Stimulated activated naive CD8-positive, alpha-beta T cell treated with anti-CD3 and anti-CD28 coated beads, Interleukin-15, amount 100 ng/mL, for 72 hours (primary cell): ENCODE measurements at regions not wholly inside any gene's neighbourhood (a gene's known extent, or its start where the extent isn't known, plus 50 kb on each side); places are given as distances from the start of the nearest gene placed in this dataset.

ENCODE experiments used
- ATAC-seq: fragments of 150-1000 bp; cut with Tn5 transposase; 2 replicates; pipeline ENCODE4 v1.10.0; 2021; ENCODE audit warnings: mild to moderate bottlenecking, moderate library complexity
- DNase-seq, 2 donors: peaks; one replicate each; pipeline ENCODE4 v3.0.0; 2021 to 2022
- H3K27ac Mint-ChIP-seq, 2 donors: one replicate each; pipeline ENCODE4 v1.8.0; 2022; ENCODE audit warnings: mild to moderate bottlenecking in 2 of 2, mixed read lengths in 2 of 2, moderate library complexity in 2 of 2
- H3K27me3 Mint-ChIP-seq: one replicate; pipeline ENCODE4 v1.8.0; 2022; ENCODE audit warnings: mixed read lengths
- H3K4me1 Mint-ChIP-seq: one replicate; pipeline ENCODE4 v1.8.0; 2022; ENCODE audit warnings: mild to moderate bottlenecking, mixed read lengths
- H3K4me3 Mint-ChIP-seq, 2 donors: one replicate each; pipeline ENCODE4 v1.8.0; 2022; ENCODE audit warnings: mild to moderate bottlenecking in 2 of 2, mixed read lengths in 2 of 2, moderate library complexity in 1 of 2
- H3K9me3 Mint-ChIP-seq, 2 donors: one replicate each; pipeline ENCODE4 v1.8.0; 2022; ENCODE audit warnings: mixed read lengths in 2 of 2

GRCh38 chr13:63944911-63945310, 2529.3 kb upstream of the PCDH20 start:
- no peak for ATAC-seq
- Mint-ChIP-seq H3K9me3 (no peaks in the 10 kb centered on the region), H3K4me3 (no peak overlapping the region), H3K4me1 (no peaks in the 10 kb centered on the region), H3K27ac (no peak overlapping the region), H3K27me3 (no peaks in the 10 kb centered on the region)
- DNase-seq = no peak

GRCh38 chr13:63942372-63942771, 2526.7 kb upstream of the PCDH20 start:
- no peaks in the 10 kb centered on the region for H3K27me3 Mint-ChIP-seq
- H3K9me3 Mint-ChIP-seq = peaks cover under 1 to 4% of the 10 kb centered on the region in 2 donors
- ATAC-seq = no peak
- H3K4me3 Mint-ChIP-seq = no peak overlapping the region
- no peak for DNase-seq
- no peak overlapping the region for H3K27ac Mint-ChIP-seq
- no peaks in the 10 kb centered on the region for H3K4me1 Mint-ChIP-seq

- no peak for DNase-seq
- Mint-ChIP-seq H3K4me3 (no peak overlapping the region), H3K9me3 (peaks cover 14 to 17% of the 10 kb centered on the region in 2 donors), H3K27ac (no peak overlapping the region), H3K27me3 (no peaks in the 10 kb centered on the region), H3K4me1 (no peaks in the 10 kb centered on the region)
- no peak for ATAC-seq
These were observed 2523.2 kb upstream of the PCDH20 start for GRCh38 chr13:63938851-63939250.

GRCh38 chr13:63910511-63910910, 2494.9 kb upstream of the PCDH20 start:
- Mint-ChIP-seq H3K4me1 (no peaks in the 10 kb centered on the region), H3K4me3 (no peak overlapping the region), H3K27ac (no peak overlapping the region), H3K9me3 (peaks cover 0 to 17% of the 10 kb centered on the region in 2 donors), H3K27me3 (no peaks in the 10 kb centered on the region)
- DNase-seq (no peak), ATAC-seq (no peak)

- Mint-ChIP-seq H3K9me3 (peaks cover 0 to 15% of the 10 kb centered on the region in 2 donors), H3K4me3 (no peak overlapping the region)
These were observed 2494.2 kb upstream of the PCDH20 start for GRCh38 chr13:63909726-63910375.

GRCh38 chr13:63902141-63902540, 2486.5 kb upstream of the PCDH20 start:
- H3K27me3 Mint-ChIP-seq = no peaks in the 10 kb centered on the region

More at GRCh38 chr13:63909726-63910375, 2494.2 kb upstream of the PCDH20 start:
- Mint-ChIP-seq H3K27me3 (no peaks in the 10 kb centered on the region), H3K27ac (no peak overlapping the region), H3K4me1 (no peaks in the 10 kb centered on the region)
- ATAC-seq (no peak), DNase-seq (no peak)

GRCh38 chr13:63901630-63902029, 2486.0 kb upstream of the PCDH20 start:
- Mint-ChIP-seq H3K4me1 (no peaks in the 10 kb centered on the region), H3K27ac (no peak overlapping the region), H3K4me3 (no peak overlapping the region), H3K27me3 (no peaks in the 10 kb centered on the region), H3K9me3 (peaks cover 11 to 17% of the 10 kb centered on the region in 2 donors)
- DNase-seq (no peak), ATAC-seq (no peak)

More at GRCh38 chr13:63902141-63902540, 2486.5 kb upstream of the PCDH20 start:
- Mint-ChIP-seq H3K27ac (no peak overlapping the region), H3K4me3 (no peak overlapping the region), H3K9me3 (peaks cover 9 to 17% of the 10 kb centered on the region in 2 donors), H3K4me1 (no peaks in the 10 kb centered on the region)
- DNase-seq = no peak
- ATAC-seq = no peak

GRCh38 chr13:63900406-63900805, 2484.8 kb upstream of the PCDH20 start:
- no peaks in the 10 kb centered on the region for H3K27me3 Mint-ChIP-seq
- no peak overlapping the region for H3K4me3 Mint-ChIP-seq
- no peak overlapping the region for H3K27ac Mint-ChIP-seq
- H3K9me3 Mint-ChIP-seq = peaks cover 14 to 21% of the 10 kb centered on the region in 2 donors
- ATAC-seq (no peak), DNase-seq (no peak)
- no peaks in the 10 kb centered on the region for H3K4me1 Mint-ChIP-seq

GRCh38 chr13:63896321-63896720, 2480.7 kb upstream of the PCDH20 start:
- no peak for ATAC-seq
- Mint-ChIP-seq H3K4me3 (no peak overlapping the region), H3K4me1 (no peaks in the 10 kb centered on the region), H3K27ac (no peak overlapping the region), H3K9me3 (peaks cover 4 to 7% of the 10 kb centered on the region in 2 donors), H3K27me3 (no peaks in the 10 kb centered on the region)
- DNase-seq = no peak

GRCh38 chr13:63882052-63882451, 2466.4 kb upstream of the PCDH20 start:
- H3K27me3 Mint-ChIP-seq = no peaks in the 10 kb centered on the region
- no peak overlapping the region for H3K4me3 Mint-ChIP-seq
- peaks cover 8 to 16% of the 10 kb centered on the region in 2 donors for H3K9me3 Mint-ChIP-seq
- no peak overlapping the region for H3K27ac Mint-ChIP-seq
- DNase-seq (no peak), ATAC-seq (no peak)
- H3K4me1 Mint-ChIP-seq = no peaks in the 10 kb centered on the region

GRCh38 chr13:63880705-63881104, 2465.1 kb upstream of the PCDH20 start:
- H3K4me1 Mint-ChIP-seq = no peaks in the 10 kb centered on the region
- H3K4me3 Mint-ChIP-seq = no peak overlapping the region

GRCh38 chr13:63873936-63874335, 2458.3 kb upstream of the PCDH20 start:
- H3K4me1 Mint-ChIP-seq = no peaks in the 10 kb centered on the region
- peaks cover 6 to 8% of the 10 kb centered on the region in 2 donors for H3K9me3 Mint-ChIP-seq
- DNase-seq = no peak
- H3K27ac Mint-ChIP-seq = no peak overlapping the region
- ATAC-seq = no peak
- H3K27me3 Mint-ChIP-seq = no peaks in the 10 kb centered on the region
- no peak overlapping the region for H3K4me3 Mint-ChIP-seq

More at GRCh38 chr13:63880705-63881104, 2465.1 kb upstream of the PCDH20 start:
- no peaks in the 10 kb centered on the region for H3K27me3 Mint-ChIP-seq
- H3K27ac Mint-ChIP-seq = no peak overlapping the region
- H3K9me3 Mint-ChIP-seq = peaks cover 8 to 16% of the 10 kb centered on the region in 2 donors
- ATAC-seq (no peak), DNase-seq (no peak)

- no peaks in the 10 kb centered on the region for H3K27me3 Mint-ChIP-seq
- H3K4me3 Mint-ChIP-seq = no peak overlapping the region
- H3K27ac Mint-ChIP-seq = no peak overlapping the region
- ATAC-seq (no peak), DNase-seq (no peak)
- peaks cover 17 to 35% of the 10 kb centered on the region in 2 donors for H3K9me3 Mint-ChIP-seq
- H3K4me1 Mint-ChIP-seq = no peaks in the 10 kb centered on the region
These were observed 2448.7 kb upstream of the PCDH20 start for GRCh38 chr13:63864171-63864902.

- Mint-ChIP-seq H3K4me3 (no peak overlapping the region), H3K27me3 (no peaks in the 10 kb centered on the region), H3K4me1 (no peaks in the 10 kb centered on the region), H3K9me3 (no peaks in the 10 kb centered on the region), H3K27ac (no peak overlapping the region)
- no peak for DNase-seq
- no peak for ATAC-seq
These were observed 2439.9 kb upstream of the PCDH20 start for GRCh38 chr13:63855457-63856118.

GRCh38 chr13:63853816-63854215, 2438.2 kb upstream of the PCDH20 start:
- Mint-ChIP-seq H3K4me3 (no peak overlapping the region), H3K9me3 (no peaks in the 10 kb centered on the region), H3K27me3 (no peaks in the 10 kb centered on the region), H3K27ac (no peak overlapping the region), H3K4me1 (no peaks in the 10 kb centered on the region)
- ATAC-seq (no peak), DNase-seq (no peak)

- H3K27ac Mint-ChIP-seq = no peak overlapping the region
- no peak for ATAC-seq
- no peak for DNase-seq
- H3K9me3 Mint-ChIP-seq = peaks cover 4 to 6% of the 10 kb centered on the region in 2 donors
- no peaks in the 10 kb centered on the region for H3K27me3 Mint-ChIP-seq
- no peak overlapping the region for H3K4me3 Mint-ChIP-seq
- H3K4me1 Mint-ChIP-seq = no peaks in the 10 kb centered on the region
These were observed 2435.9 kb upstream of the PCDH20 start for GRCh38 chr13:63851526-63851925.
